Muscle of back (tissue), 3 donors: ENCODE measurements at regions not wholly inside any gene's neighbourhood (a gene's known extent, or its start where the extent isn't known, plus 50 kb on each side); places are given as distances from the start of the nearest gene placed in this dataset.
"Not testable (repeated sequence)": the region's sequence is repeated elsewhere in the genome, so short reads cannot be mapped to it uniquely, and the experiment has no call there.

Source experiments
- DNase-seq, 3 donors: peaks; one replicate each; pipeline versions ENCODE4 v3.0.0 to v3.0.0-alpha.2; 2013

GRCh38 chrX:63466690-63467089 lies 115.6 kb upstream of the SPIN4 start:
- DNase-seq: no peak

DNA sequence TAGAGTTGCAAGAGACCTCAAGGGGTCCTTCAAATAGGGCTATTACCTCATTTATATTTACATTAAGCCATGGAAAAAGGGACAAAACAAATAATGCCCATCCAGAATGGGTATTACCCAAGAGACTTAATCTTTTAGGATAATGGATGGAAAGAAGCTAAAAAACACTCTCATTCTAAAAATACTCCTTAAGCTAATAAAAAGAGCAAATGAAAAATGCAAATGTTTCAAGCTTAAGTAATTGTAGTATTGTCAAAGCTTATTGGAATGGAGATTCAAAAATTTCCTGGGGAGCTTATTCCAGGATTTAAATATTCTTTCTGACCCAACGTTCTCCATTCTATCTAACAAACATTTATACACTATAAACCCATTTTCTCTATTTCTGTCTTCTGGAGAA lies 107.8 kb upstream of the SPIN4 start:
- no peak for DNase-seq

DNA sequence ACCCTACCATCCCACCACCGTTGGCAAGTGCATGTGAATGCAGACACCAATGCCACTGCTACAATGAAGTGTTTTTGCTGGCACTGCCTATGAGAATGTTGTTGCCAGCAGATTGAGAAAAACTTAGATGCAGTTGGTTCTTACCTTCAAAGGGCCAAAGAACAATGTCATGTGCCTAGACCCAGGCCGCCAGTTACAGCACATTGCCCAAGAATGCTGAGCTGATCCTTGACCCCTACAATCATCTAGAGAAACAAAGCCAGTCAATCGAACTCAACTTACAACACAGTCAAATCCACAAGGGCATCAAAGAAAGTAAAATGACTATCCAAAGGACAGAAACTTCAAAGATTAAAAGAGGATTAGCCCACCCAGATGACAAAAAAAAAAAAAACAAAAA lies 102.4 kb upstream of the SPIN4 start:
- no peak for DNase-seq

- DNase-seq: no peak
These were observed 90.6 kb upstream of the SPIN4 start for GRCh38 chrX:63441717-63442116.

- no peak for DNase-seq
These were observed 88.4 kb upstream of the SPIN4 start for GRCh38 chrX:63439580-63439979.

- no peak for DNase-seq
These were observed 85.7 kb upstream of the SPIN4 start for GRCh38 chrX:63436865-63437264.

DNA sequence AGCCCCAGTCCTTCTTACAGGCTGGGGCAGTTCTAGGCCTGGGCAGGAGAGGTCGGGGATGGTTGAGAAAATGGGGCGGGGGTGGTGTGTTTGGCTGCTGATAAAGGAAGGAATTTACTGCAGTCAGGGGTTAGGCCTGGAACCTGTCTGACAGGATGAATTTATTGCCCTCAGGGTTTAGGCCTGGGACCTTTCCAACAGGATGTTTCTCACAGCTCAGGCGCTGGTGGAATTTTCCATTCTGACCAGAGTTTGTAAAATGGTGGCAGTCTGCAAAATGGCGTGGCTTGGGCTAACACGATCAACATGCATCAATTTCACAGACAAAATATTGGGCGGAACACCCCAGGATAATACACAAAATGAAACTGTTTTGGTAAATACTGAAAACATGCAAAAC lies 83.5 kb upstream of the SPIN4 start:
- DNase-seq: peak in 2 of 3 donors; percentile 0 to 8

DNA sequence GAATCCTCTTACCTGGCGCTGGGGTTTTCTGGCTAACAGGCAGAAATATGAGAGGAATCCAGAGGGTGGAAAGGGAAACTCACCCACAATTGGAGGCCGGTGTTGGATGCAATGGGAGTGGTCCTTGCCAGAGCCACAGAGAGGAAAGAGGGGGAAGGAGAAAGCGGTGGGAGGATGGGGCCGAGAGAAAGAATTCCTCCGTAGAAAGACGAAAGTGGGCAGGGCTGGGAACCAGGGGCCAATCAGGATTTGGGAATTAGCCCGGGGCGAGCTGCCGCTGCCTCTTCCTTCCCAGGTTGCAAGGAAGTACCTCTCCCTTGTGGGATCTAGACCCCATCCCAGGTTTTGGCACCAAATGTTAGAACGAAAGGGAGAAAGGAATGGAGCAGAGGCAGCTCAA lies 83.1 kb upstream of the SPIN4 start:
- no peak for DNase-seq

- no peak for DNase-seq
These were observed 78.9 kb upstream of the SPIN4 start for GRCh38 chrX:63430026-63430425.

DNA sequence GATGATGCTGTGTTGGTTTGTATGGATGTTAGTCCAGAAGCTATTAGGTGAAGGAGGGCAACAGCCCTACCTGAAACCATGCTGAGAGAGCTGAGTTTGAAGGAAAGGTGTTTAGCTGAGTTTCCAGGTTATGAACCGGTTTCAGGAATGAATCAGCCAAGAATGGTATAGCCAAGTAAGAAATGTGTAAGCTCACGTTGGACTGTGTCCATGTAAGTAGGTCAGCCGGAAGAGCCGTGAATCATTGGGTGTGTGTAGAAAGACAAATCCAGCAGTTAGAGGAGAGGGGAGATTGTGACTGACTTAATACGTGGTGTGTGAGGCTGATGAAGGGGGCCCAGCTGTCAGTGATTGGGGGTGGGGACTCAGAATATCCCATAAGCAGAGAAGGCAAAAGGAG lies 77.2 kb upstream of the SPIN4 start:
- DNase-seq: no peak

GRCh38 chrX:63426519-63426918 lies 75.4 kb upstream of the SPIN4 start:
- no peak for DNase-seq

DNA sequence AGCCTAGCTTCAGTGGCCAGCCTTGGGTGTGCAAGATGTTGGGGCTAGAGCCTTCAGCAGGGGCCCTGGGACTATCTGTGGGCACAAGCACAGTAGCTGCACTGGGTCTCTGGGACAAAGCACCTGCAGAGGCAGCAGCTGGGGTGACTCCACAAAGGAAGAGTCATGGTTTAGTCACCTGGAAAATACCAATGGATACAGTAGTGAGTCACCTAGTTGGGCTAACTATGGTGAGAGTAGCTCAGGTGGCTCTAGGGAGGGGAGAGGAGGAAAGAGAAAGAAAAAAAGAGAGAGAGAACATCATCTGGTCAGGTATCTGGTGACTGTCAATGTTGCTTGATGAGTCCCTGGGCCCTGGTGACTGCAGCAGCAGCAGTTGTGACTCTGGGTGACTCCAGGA lies 72.9 kb upstream of the SPIN4 start:
- DNase-seq: no peak

- DNase-seq: no peak
These were observed 70.3 kb upstream of the SPIN4 start for GRCh38 chrX:63421411-63421810.

DNA sequence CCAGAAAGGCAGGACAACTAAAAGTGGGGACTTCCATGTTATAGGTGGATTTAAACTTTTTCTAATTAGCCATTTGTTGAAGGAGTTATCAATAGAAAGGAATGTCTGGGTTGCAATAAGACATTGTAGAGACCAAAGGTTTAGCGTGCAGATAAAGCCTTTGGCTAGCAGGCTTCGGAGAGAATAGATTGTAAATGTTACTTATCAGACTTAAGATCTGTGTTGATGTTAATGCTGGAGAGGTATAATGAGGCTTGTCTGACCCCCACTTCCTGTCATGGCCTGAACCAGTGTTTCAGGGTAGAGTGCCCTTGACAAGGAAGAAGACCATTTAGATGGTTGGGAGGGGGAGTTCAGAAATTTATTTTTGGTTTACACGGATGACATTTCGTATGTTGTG lies 67.1 kb upstream of the SPIN4 start:
- DNase-seq: no peak

DNA sequence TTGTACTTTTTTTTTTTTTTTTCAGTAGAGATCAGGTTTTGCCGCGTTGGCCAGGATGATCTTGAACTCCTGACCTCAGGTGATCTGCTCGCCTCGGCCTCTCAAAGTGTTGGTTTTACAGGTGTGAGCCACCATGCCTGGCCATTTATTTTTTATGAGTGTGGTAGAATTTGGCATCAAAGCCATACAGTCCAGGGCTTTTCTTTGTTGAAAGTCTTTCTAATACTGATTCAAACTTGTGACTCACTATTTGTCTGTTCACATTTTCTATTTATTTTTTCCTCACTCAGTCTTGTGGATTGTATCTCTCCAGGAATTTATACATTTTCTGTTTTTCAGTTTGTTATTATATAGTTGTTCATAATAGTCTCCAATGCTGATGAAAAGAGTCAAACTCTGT lies 66.5 kb upstream of the SPIN4 start:
- no peak for DNase-seq

DNA sequence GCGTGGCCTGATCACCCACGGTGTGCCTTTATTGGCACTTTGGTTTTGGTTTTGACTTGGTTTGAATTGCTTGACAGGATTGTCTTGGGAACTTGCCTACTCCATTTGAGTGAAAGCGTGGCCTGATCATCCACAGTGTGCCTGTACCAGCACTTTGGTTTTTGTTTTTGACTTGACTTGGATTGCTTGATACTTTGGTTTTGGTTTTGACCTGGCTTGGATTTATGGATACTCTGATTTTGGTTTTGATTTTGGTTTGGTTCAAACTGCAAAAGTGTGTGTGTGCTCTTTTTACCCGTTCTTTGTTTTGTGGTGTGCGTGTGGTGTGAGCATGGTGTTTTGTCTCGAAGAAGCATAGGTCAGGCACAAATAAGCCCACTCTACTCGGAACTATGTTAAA lies 58.8 kb upstream of the SPIN4 start:
- not testable (repeated sequence) for DNase-seq

DNA sequence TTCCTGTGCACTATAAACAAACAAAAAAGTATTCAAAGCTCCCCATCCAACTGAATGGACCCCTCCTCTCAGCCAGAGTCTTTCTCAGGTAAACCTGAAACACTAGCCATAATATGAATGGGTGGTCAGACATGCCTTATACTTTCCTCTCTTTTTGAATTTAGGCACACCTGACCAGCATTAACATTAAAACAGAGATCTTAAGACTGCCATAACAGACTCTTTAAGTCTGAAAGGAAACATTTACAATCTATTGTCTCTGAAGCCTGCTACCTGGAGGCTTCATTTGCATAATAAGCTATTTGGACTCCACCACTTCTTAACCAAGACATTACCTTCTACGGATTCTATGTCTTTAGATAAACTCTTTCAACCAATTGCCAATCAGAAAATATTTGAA lies 56.9 kb upstream of the SPIN4 start:
- DNase-seq: no peak

GRCh38 chrX:63404332-63404731 lies 53.2 kb upstream of the SPIN4 start:
- DNase-seq: no peak

DNA sequence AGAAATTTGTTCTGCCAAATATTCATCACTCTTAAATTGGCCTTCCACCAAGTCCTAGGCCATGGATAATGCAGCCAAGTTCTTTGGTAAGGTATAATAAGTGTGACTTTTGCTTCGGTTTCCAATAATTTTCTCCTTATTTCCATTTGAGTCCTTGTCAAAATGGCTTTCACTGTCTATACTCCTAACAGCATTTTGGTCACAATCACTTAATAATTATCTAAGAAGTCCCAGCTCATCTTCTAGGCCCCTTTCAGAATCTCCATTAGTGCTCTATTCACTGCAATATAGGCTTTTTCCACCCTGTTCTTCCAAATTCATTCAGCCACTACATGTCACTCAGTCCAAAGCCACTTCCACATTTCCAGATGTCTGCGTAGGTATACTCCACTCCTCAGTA lies 51.0 kb upstream of the SPIN4 start:
- peak; percentile 11 to 62 (median 36) for DNase-seq
